H1 (cell line): ENCODE measurements at regions not wholly inside any gene's neighbourhood (a gene's known extent, or its start where the extent isn't known, plus 50 kb on each side); places are given as distances from the start of the nearest gene placed in this dataset.

Source experiments
- ASH2L ChIP-seq: fragments of 200-600, 300-600 bp; sonication (generic); IDR thresholded peaks from one replicate; pipeline ENCODE4 v1.7.1; 2017; ENCODE audit warnings: low read length
- EZH2 ChIP-seq: fragments of 200-600 bp; sonication (generic); IDR thresholded peaks from 2 replicates; pipeline ENCODE4 v1.7.1; 2012; ENCODE audit warnings: low read depth, mild to moderate bottlenecking, moderate library complexity, low read length, inconsistent platforms; ENCODE audit not compliant: severe bottlenecking
- GABPA ChIP-seq: IDR thresholded peaks from 2 replicates; pipeline ENCODE4 v1.6.1; 2011; ENCODE audit warnings: mild to moderate bottlenecking, low read length, moderate library complexity, borderline replicate concordance; ENCODE audit not compliant: insufficient read depth
- HDAC2 ChIP-seq, 2 experiments: fragments of 300-600 bp in 1 of 2; sonication (generic) in 1 of 2; IDR thresholded peaks; 2 replicates each; pipeline ENCODE4 v1.6.1; 2011 to 2012; ENCODE audit warnings: low read depth in 2 of 2, low read length in 2 of 2, mild to moderate bottlenecking in 2 of 2, moderate library complexity in 2 of 2, borderline replicate concordance in 1 of 2, inconsistent platforms in 1 of 2
- POLR2A ChIP-seq, 2 experiments: IDR thresholded peaks; 1 replicate in 1 of 2; 2 replicates in 1 of 2; pipeline ENCODE4 v1.6.1; 2011; ENCODE audit warnings: low read depth in 2 of 2, low read length in 2 of 2, mild to moderate bottlenecking in 2 of 2; ENCODE audit errors: control extremely low read depth in 1 of 2
- RFX5 ChIP-seq: IDR thresholded peaks from 2 replicates; pipeline ENCODE4 v1.6.1; 2011; ENCODE audit warnings: low read depth, low read length, improper control_type of control experiment, borderline replicate concordance
- RXRA ChIP-seq: IDR thresholded peaks from 2 replicates; pipeline ENCODE4 v1.6.1; 2011; ENCODE audit warnings: low read depth, mild to moderate bottlenecking, low read length, moderate library complexity; ENCODE audit not compliant: insufficient read depth
- SP1 ChIP-seq: IDR thresholded peaks from 2 replicates; pipeline ENCODE4 v1.6.1; 2011; ENCODE audit warnings: low read depth, low read length
- SP4 ChIP-seq: IDR thresholded peaks from 2 replicates; pipeline ENCODE4 v1.6.1; 2012; ENCODE audit warnings: low read length, inconsistent platforms
- TAF1 ChIP-seq: IDR thresholded peaks from 2 replicates; pipeline ENCODE4 v1.6.1; 2011; ENCODE audit warnings: mild to moderate bottlenecking, low read depth, low read length
- TF ChIP-seq, protein P1 (sequence below): IDR thresholded peaks from 2 replicates; pipeline ENCODE4 v1.6.1; 2011; ENCODE audit warnings: low read depth, mild to moderate bottlenecking, low read length; ENCODE audit not compliant: insufficient read depth
- TF ChIP-seq, protein P2 (sequence below), 3 experiments: IDR thresholded peaks; 1 replicate in 2 of 3; 2 replicates in 1 of 3; pipeline versions ENCODE4 v1.5.1 to v1.6.1; 2011; ENCODE audit warnings: low read length in 3 of 3, mild to moderate bottlenecking in 3 of 3, inconsistent platforms in 2 of 3, low read depth in 1 of 3, moderate library complexity in 1 of 3; ENCODE audit not compliant: insufficient read depth in 1 of 3; ENCODE audit errors: control extremely low read depth in 1 of 3
- TF ChIP-seq, protein P3 (sequence below): IDR thresholded peaks from 2 replicates; pipeline ENCODE4 v1.6.1; 2011; ENCODE audit warnings: low read length, improper control_type of control experiment

DNA sequence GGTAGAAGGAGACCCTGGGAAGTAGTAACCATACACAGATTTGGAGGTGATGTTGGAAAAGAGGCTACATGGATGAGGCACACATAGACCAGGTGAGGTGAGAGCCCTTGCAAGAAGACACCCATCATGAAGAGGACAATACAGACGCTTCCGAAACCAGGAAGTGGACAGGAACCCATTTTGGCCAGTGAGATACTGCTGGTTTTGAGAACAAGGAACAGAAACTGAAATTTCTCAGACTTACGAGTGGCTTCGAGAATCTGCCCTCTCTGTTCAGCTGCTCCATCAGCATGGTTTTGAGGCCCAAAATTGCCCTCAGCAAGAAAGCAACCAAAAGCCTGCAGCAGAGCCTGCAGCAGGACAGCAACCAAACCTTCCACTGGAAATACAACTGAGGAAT lies 479.1 kb upstream of the NRXN1 start:
- TF ChIP-seq POLR2A (IDR thresholded peaks at IDR 0.05; ENCODE audit: control extremely low read depth in 1 of 2, low read depth in 2 of 2, low read length in 2 of 2) (no peak), RFX5 (no peak), TAF1 (no peak), RXRA (no peak), EZH2 (no peak), HDAC2 (IDR thresholded peaks at IDR 0.05; ENCODE audit: borderline replicate concordance in 1 of 2, low read depth in 2 of 2, low read length in 2 of 2) (no peak), GABPA (no peak), ASH2L (no peak), SP4 (no peak), SP1 (no peak)
- TF ChIP-seq, protein P1, sequence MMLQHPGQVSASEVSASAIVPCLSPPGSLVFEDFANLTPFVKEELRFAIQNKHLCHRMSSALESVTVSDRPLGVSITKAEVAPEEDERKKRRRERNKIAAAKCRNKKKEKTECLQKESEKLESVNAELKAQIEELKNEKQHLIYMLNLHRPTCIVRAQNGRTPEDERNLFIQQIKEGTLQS = no peak
- TF ChIP-seq, protein P2, sequence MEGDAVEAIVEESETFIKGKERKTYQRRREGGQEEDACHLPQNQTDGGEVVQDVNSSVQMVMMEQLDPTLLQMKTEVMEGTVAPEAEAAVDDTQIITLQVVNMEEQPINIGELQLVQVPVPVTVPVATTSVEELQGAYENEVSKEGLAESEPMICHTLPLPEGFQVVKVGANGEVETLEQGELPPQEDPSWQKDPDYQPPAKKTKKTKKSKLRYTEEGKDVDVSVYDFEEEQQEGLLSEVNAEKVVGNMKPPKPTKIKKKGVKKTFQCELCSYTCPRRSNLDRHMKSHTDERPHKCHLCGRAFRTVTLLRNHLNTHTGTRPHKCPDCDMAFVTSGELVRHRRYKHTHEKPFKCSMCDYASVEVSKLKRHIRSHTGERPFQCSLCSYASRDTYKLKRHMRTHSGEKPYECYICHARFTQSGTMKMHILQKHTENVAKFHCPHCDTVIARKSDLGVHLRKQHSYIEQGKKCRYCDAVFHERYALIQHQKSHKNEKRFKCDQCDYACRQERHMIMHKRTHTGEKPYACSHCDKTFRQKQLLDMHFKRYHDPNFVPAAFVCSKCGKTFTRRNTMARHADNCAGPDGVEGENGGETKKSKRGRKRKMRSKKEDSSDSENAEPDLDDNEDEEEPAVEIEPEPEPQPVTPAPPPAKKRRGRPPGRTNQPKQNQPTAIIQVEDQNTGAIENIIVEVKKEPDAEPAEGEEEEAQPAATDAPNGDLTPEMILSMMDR (IDR thresholded peaks at IDR 0.05; ENCODE audit: control extremely low read depth in 1 of 3, insufficient read depth in 1 of 3, low read depth in 1 of 3, low read length in 3 of 3) = no peak
- TF ChIP-seq, protein P3, sequence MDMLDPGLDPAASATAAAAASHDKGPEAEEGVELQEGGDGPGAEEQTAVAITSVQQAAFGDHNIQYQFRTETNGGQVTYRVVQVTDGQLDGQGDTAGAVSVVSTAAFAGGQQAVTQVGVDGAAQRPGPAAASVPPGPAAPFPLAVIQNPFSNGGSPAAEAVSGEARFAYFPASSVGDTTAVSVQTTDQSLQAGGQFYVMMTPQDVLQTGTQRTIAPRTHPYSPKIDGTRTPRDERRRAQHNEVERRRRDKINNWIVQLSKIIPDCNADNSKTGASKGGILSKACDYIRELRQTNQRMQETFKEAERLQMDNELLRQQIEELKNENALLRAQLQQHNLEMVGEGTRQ = no peak
